ENCODE measurements at regions not wholly inside any gene's neighbourhood (a gene's known extent, or its start where the extent isn't known, plus 50 kb on each side); places are given as distances from the start of the nearest gene placed in this dataset.

DNA sequence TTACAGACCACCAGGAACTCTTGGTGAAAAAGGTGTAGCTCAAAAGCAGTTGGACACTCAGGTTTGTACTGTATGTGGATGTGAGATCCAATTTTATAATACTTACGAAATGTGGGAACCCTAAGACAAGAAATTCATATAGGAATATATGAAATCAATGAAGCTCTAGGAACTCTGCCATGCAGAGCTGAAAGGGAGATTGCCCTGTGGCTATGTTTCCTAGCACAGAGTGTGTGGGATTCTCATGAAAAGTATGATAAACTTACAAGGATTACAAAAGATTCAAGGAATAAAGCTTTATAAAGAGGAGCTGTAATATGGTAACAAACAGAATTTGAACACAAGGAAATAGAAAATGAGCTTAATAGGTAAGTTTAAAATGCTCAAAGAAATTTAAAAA, 205.7 kb upstream of the FAM83B start:
- Histone ChIP-seq H3K4me2 (ENCODE audit: insufficient read depth, insufficient read length, low read length) (no peak overlapping the region), H3K23me2 (ENCODE audit: insufficient read length, low read depth, low read length, poor library complexity, severe bottlenecking) (no peaks in the 10 kb centered on the region), H4K20me1 (ENCODE audit: control insufficient read depth, insufficient read depth, insufficient read length) (no peaks in the 10 kb centered on the region), H2BK5ac (ENCODE audit: insufficient read length, low read length) (no peak overlapping the region), H3K4ac (ENCODE audit: low read depth, low read length) (no peak overlapping the region), H3K9me3 (ENCODE audit: control insufficient read depth, low read depth, low read length) (no peaks in the 10 kb centered on the region), H3K27ac (ENCODE audit: insufficient read length, low read depth, low read length) (no peak overlapping the region), H4K91ac (ENCODE audit: insufficient read length, low read depth, low read length) (no peak overlapping the region), H2AK5ac (ENCODE audit: insufficient read length, low read length) (no peak overlapping the region), H2BK12ac (ENCODE audit: insufficient read length, low read depth, low read length) (no peak overlapping the region), H4K5ac (ENCODE audit: insufficient read length, low read depth, low read length) (no peak overlapping the region), H3K79me1 (ENCODE audit: insufficient read depth, low read depth, low read length, poor library complexity, severe bottlenecking) (no peaks in the 10 kb centered on the region), H3K9ac (ENCODE audit: extremely low read depth, insufficient read length, low read length) (no peak overlapping the region), H3K79me2 (ENCODE audit: insufficient read depth, low read length) (no peaks in the 10 kb centered on the region), H3K18ac (ENCODE audit: insufficient read length, low read depth, low read length) (no peak overlapping the region), H3K14ac (ENCODE audit: insufficient read depth, low read length) (no peak overlapping the region), H2BK15ac (ENCODE audit: low read depth, low read length) (no peak overlapping the region), H3K56ac (ENCODE audit: insufficient read length, low read depth, low read length) (no peak overlapping the region), H3T11ph (ENCODE audit: low read length) (no peak overlapping the region), H4K8ac (replicated peaks; ENCODE audit: insufficient read length, low read depth, low read length) (no peak overlapping the region), H2BK120ac (ENCODE audit: low read depth, low read length, poor library complexity, severe bottlenecking) (no peak overlapping the region), H2BK20ac (ENCODE audit: low read depth, low read length, poor library complexity, severe bottlenecking) (no peak overlapping the region), H3K23ac (ENCODE audit: insufficient read length, low read depth, low read length) (no peak overlapping the region), H3K4me1 (ENCODE audit: insufficient read depth, low read length) (no peaks in the 10 kb centered on the region), H2AFZ (ENCODE audit: low read length) (no peak overlapping the region), H3K27me3 (ENCODE audit: insufficient read depth, low read length) (no peaks in the 10 kb centered on the region)
- no peaks in the 10 kb centered on the region for H3K36me3 Mint-ChIP-seq (ENCODE audit: insufficient read depth in 1 of 3, low read depth in 3 of 3)
- H3K27me3 Mint-ChIP-seq (ENCODE audit: low read depth) = no peaks in the 10 kb centered on the region
- WGBS (ENCODE audit: extremely low coverage, insufficient read length, low lambda C conversion rate) = no CpG with 5 or more reads among the region's 1 CpG
- no peak overlapping the region for H3K4me3 Mint-ChIP-seq
- no peak for DNase-seq
- no peaks in the 10 kb centered on the region for H3K4me1 Mint-ChIP-seq
- H3K27ac Mint-ChIP-seq = no peak overlapping the region
- H3K9me3 Mint-ChIP-seq = no peaks in the 10 kb centered on the region
- TF ChIP-seq, protein P1, sequence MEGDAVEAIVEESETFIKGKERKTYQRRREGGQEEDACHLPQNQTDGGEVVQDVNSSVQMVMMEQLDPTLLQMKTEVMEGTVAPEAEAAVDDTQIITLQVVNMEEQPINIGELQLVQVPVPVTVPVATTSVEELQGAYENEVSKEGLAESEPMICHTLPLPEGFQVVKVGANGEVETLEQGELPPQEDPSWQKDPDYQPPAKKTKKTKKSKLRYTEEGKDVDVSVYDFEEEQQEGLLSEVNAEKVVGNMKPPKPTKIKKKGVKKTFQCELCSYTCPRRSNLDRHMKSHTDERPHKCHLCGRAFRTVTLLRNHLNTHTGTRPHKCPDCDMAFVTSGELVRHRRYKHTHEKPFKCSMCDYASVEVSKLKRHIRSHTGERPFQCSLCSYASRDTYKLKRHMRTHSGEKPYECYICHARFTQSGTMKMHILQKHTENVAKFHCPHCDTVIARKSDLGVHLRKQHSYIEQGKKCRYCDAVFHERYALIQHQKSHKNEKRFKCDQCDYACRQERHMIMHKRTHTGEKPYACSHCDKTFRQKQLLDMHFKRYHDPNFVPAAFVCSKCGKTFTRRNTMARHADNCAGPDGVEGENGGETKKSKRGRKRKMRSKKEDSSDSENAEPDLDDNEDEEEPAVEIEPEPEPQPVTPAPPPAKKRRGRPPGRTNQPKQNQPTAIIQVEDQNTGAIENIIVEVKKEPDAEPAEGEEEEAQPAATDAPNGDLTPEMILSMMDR (conservative IDR thresholded peaks at IDR 0.05) = no peak

All from H9 (cell line).